PFSK-1 (cell line): ENCODE measurements at regions not wholly inside any gene's neighbourhood (a gene's known extent, or its start where the extent isn't known, plus 50 kb on each side); places are given as distances from the start of the nearest gene placed in this dataset.

Source experiments
- POLR2AphosphoS5 ChIP-seq: IDR thresholded peaks from 2 replicates; pipeline ENCODE4 v1.6.1; 2012; ENCODE audit warnings: low read depth, mild to moderate bottlenecking, control low read depth, low read length, moderate library complexity
- REST ChIP-seq, 2 experiments: IDR thresholded peaks; 2 replicates each; pipeline versions ENCODE4 v1.6.1 to v1.8.0; 2011 to 2012; ENCODE audit warnings: low read depth in 2 of 2, low read length in 2 of 2, control low read depth in 1 of 2, inconsistent platforms in 1 of 2, mild to moderate bottlenecking in 1 of 2, moderate library complexity in 1 of 2; ENCODE audit not compliant: insufficient read depth in 1 of 2
- SIN3A ChIP-seq: IDR thresholded peaks from 2 replicates; pipeline ENCODE4 v1.6.1; 2012; ENCODE audit warnings: mild to moderate bottlenecking, low read length, moderate library complexity, borderline replicate concordance; ENCODE audit not compliant: insufficient read depth
- TAF1 ChIP-seq: IDR thresholded peaks from 2 replicates; pipeline ENCODE4 v1.6.1; 2012; ENCODE audit warnings: low read length, control low read depth, borderline replicate concordance; ENCODE audit not compliant: insufficient read depth

GRCh38 chr2:196535061-196535460 lies 104.5 kb upstream of the CCDC150 start:
- TF ChIP-seq SIN3A (no peak), TAF1 (no peak), POLR2AphosphoS5 (no peak), REST (IDR thresholded peaks at IDR 0.05; ENCODE audit: insufficient read depth in 1 of 2, low read depth in 2 of 2, low read length in 2 of 2) (no peak)
